GM12874 (cell line): ENCODE measurements at regions not wholly inside any gene's neighbourhood (a gene's known extent, or its start where the extent isn't known, plus 50 kb on each side); places are given as distances from the start of the nearest gene placed in this dataset.

Source experiments
- CTCF ChIP-seq: IDR thresholded peaks from 2 replicates; pipeline ENCODE4 v1.5.1; 2011; ENCODE audit warnings: low read depth, mild to moderate bottlenecking, control low read depth, low read length, moderate library complexity; ENCODE audit not compliant: insufficient read depth

GRCh38 chr3:116929505-116930222 lies 220.1 kb downstream of the TUSC7 start:
- no peak for TF ChIP-seq CTCF

- no peak for TF ChIP-seq CTCF
Measured at GRCh38 chr3:116930786-116931185, 221.2 kb downstream of the TUSC7 start.

GRCh38 chr3:116939091-116939490 lies 229.5 kb downstream of the TUSC7 start:
- no peak for TF ChIP-seq CTCF

- TF ChIP-seq CTCF, result no peak
Measured at GRCh38 chr3:116939550-116939949, 230.0 kb downstream of the TUSC7 start.

- no peak for TF ChIP-seq CTCF
Measured at GRCh38 chr3:116940719-116941118, 231.1 kb downstream of the TUSC7 start.

- TF ChIP-seq CTCF, result no peak
Measured at GRCh38 chr3:116946376-116946775, 236.8 kb downstream of the TUSC7 start.

- no peak for TF ChIP-seq CTCF
Measured at GRCh38 chr3:116947148-116947547, 237.6 kb downstream of the TUSC7 start.

GRCh38 chr3:116947809-116948208 lies 238.2 kb downstream of the TUSC7 start:
- no peak for TF ChIP-seq CTCF
